ENCODE measurements at regions not wholly inside any gene's neighbourhood (a gene's known extent, or its start where the extent isn't known, plus 50 kb on each side); places are given as distances from the start of the nearest gene placed in this dataset.

- intact Hi-C loops (cut with micrococcal nuclease), result no loop called here
- POLR2A ChIA-PET, result no interaction called here
Observed at GRCh38 chr15:67916565-67916964, 76.7 kb upstream of the RNU6-1 start.

More at GRCh38 chr15:67916565-67916964, 76.7 kb upstream of the RNU6-1 start:
- Histone ChIP-seq H3K4me1 (ENCODE audit: control insufficient read depth in 1 of 2, insufficient read depth in 2 of 2, low read length in 2 of 2) (no peaks in the 10 kb centered on the region), H3K27ac (ENCODE audit: low read depth, low read length) (no peak overlapping the region), H3K9me3 (ENCODE audit: control insufficient read depth in 1 of 2, insufficient read depth in 1 of 2, low read depth in 1 of 2, low read length in 2 of 2) (no peaks in the 10 kb centered on the region), H2AFZ (ENCODE audit: low read depth, low read length, poor library complexity, severe bottlenecking) (no peak overlapping the region), H3K9ac (ENCODE audit: low read length) (no peak overlapping the region), H3K36me3 (ENCODE audit: control insufficient read depth in 1 of 2, insufficient read depth in 2 of 2, low read length in 2 of 2) (no peaks in the 10 kb centered on the region), H3K4me2 (ENCODE audit: low read length) (no peak overlapping the region), H3K4me3 (replicated peaks in 1 of 2; ENCODE audit: low read depth in 1 of 2, low read length in 2 of 2) (no peak overlapping the region), H3K9me2 (ENCODE audit: insufficient read depth) (no peaks in the 10 kb centered on the region), H3K27me3 (ENCODE audit: insufficient read depth, low read length) (no peaks in the 10 kb centered on the region), H4K20me1 (ENCODE audit: insufficient read depth) (no peaks in the 10 kb centered on the region), H3K79me2 (ENCODE audit: insufficient read depth, low read length) (no peaks in the 10 kb centered on the region)
- no peak for ATAC-seq
- no TSS peak for BruUV-seq (replicated peaks)
- no peak for TF ChIP-seq CTCF (IDR thresholded peaks at IDR 0.05 in 2 of 3, conservative IDR thresholded peaks at IDR 0.05 in 1 of 3; ENCODE audit: borderline replicate concordance in 1 of 3, insufficient read depth in 1 of 3, low read depth in 2 of 3, low read length in 2 of 3)
- TF ChIP-seq REST (IDR thresholded peaks at IDR 0.05; ENCODE audit: low read depth), result no peak
- TF ChIP-seq ZBTB33 (IDR thresholded peaks at IDR 0.05; ENCODE audit: extremely low read depth, insufficient replicate concordance, low read length), result no peak
- TF ChIP-seq SP1 (IDR thresholded peaks at IDR 0.05; ENCODE audit: low read depth), result no peak
- TF ChIP-seq ZNF274 (IDR thresholded peaks at IDR 0.05; ENCODE audit: low read depth, low read length), result no peak
- no peak for TF ChIP-seq ZFX (IDR thresholded peaks at IDR 0.05)
- TF ChIP-seq POLR2A (IDR thresholded peaks at IDR 0.05; ENCODE audit: borderline replicate concordance, extremely low read depth, insufficient read depth, insufficient read length), result no peak
- no peak for TF ChIP-seq MAX (IDR thresholded peaks at IDR 0.05)
- no peak for TF ChIP-seq SRF (IDR thresholded peaks at IDR 0.05; ENCODE audit: low read depth)
- no peak for TF ChIP-seq TCF7L2 (IDR thresholded peaks at IDR 0.05; ENCODE audit: borderline replicate concordance, extremely low read depth, insufficient read depth, insufficient read length)
- TF ChIP-seq FOSL1 (IDR thresholded peaks at IDR 0.05; ENCODE audit: low read depth), result no peak
- TF ChIP-seq EZH2 (IDR thresholded peaks at IDR 0.05), result no peak
- TF ChIP-seq JUND (IDR thresholded peaks at IDR 0.05), result no peak
- DNase-seq (ENCODE audit: low read depth, low spot score), result no peak
- ChIA-PET CTCF (interaction anchor here (0.7 kb wide), 1 partner anchor 1211 kb away, joined by 4 read pairs; no protein-coding TSS in a partner anchor), RAD21 (ENCODE audit: low non-redundant PET in 1 of 2, low total read pairs in 2 of 2, uncharacterized antibody in 2 of 2, unreplicated experiment in 2 of 2) (no interaction called here)

Data from HCT116 (cell line).